Adrenal gland (tissue), 9 donors: ENCODE measurements at regions not wholly inside any gene's neighbourhood (a gene's known extent, or its start where the extent isn't known, plus 50 kb on each side); places are given as distances from the start of the nearest gene placed in this dataset.

Experiments
- DNase-seq, 7 donors: peaks; one replicate each; pipeline ENCODE4 v3.0.0-alpha.2; 2019 to 2020
- H3K27ac ChIP-seq, 5 donors: fragments of 200-600 bp; sonication (generic) in 4 of 5; 1 replicate in 3 of 5; 2 replicates in 2 of 5; pipeline versions ENCODE4 v1.5.1 to v1.8.0; 2016 to 2020; ENCODE audit warnings: mild to moderate bottlenecking in 1 of 5
- H3K27me3 ChIP-seq: fragments of 200-600 bp; 2 replicates; pipeline ENCODE4 v1.8.0; 2021
- H3K36me3 ChIP-seq, 2 donors: fragments of 200-600 bp; replicated peaks in 1 of 2; 1 replicate in 1 of 2; 2 replicates in 1 of 2; pipeline versions ENCODE4 v1.5.1 to v1.8.0; 2018 to 2022
- H3K4me1 ChIP-seq, 2 donors: fragments of 200-600 bp; replicated peaks in 1 of 2; 1 replicate in 1 of 2; 2 replicates in 1 of 2; pipeline versions ENCODE4 v1.5.1 to v1.8.0; 2018 to 2021
- H3K4me3 ChIP-seq, 4 donors: fragments of 200-600 bp; sonication (generic) in 3 of 4; one replicate each; pipeline ENCODE4 v1.5.1; 2016 to 2018
- H3K9me3 ChIP-seq, 3 donors: fragments of 200-600 bp; sonication (generic) in 1 of 3; replicated peaks in 1 of 3; 1 replicate in 2 of 3; 2 replicates in 1 of 3; pipeline versions ENCODE4 v1.5.1 to v1.8.0; 2016 to 2021
- POLR2A ChIP-seq, 2 donors: fragments of 450-650 bp; IDR thresholded peaks; one replicate each; pipeline ENCODE4 v1.6.1; 2017; ENCODE audit warnings: antibody characterized with exemption in 2 of 2, mild to moderate bottlenecking in 2 of 2, moderate library complexity in 1 of 2
- WGBS, 4 donors: extraction: QIAGEN DNeasy Blood & Tissue Kit in 2 of 4; methylation state at CpG; one replicate each; pipeline versions ENCODE4 v1.1.5 to v1.1.7; 2013 to 2017; 5-methylcytosine and 5-hydroxymethylcytosine counted together
- intact Hi-C, 2 donors: fragments of 100-400 bp; cut with DNase I; formaldehyde crosslinking; loops; one replicate each; pipeline versions ENCODE4 v1.14.1 to v1.15.0; 2022 to 2023
- TF ChIP-seq, protein P1 (sequence below), 6 experiments: fragments of 450-650 bp in 4 of 6; fragments of 200-600 bp in 2 of 6; sonication (generic) in 1 of 6; IDR thresholded peaks; 1 replicate in 5 of 6; 2 replicates in 1 of 6; pipeline versions ENCODE4 v1.5.1 to v1.8.0; 2016 to 2021; ENCODE audit warnings: antibody characterized with exemption in 6 of 6, mild to moderate bottlenecking in 2 of 6, moderate library complexity in 1 of 6
- donor health status: healthy with polysubstance abuse.
- donor health status: Bipolar disorder and iron deficiency.
- donor health status: DM: yes; HTN: yes; CAD: no.
- donor health status: DM: no; HTN: no; CAD: no.
- donor health status: DM: no; HTN: no; CAD: no.

DNA sequence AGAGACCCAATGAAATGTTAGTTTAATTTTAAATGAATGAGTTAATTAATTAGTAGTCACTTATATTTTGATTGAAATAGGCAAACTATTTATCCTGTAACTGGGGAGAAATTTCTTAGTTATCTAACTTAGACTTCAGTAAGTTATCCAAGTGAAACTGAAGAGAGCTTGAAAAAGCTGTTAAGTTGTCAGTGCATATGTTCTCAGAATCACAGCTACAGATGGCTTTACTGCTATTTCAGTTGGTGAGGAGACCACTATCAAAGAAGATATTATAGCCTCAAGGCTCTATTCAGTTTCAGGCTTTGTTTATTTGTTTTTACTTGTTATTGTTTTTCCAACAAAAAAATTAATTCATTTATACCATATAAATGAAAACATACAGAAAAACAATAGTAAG is 404.1 kb downstream of the C6orf118 start:
- Histone ChIP-seq H3K27me3 (no peaks in the 10 kb centered on the region), H3K9me3 (no peaks in the 10 kb centered on the region), H3K4me3 (no peak overlapping the region), H3K36me3 (no peaks in the 10 kb centered on the region), H3K27ac (no peak overlapping the region), H3K4me1 (no peaks in the 10 kb centered on the region)
- TF ChIP-seq, protein P1, sequence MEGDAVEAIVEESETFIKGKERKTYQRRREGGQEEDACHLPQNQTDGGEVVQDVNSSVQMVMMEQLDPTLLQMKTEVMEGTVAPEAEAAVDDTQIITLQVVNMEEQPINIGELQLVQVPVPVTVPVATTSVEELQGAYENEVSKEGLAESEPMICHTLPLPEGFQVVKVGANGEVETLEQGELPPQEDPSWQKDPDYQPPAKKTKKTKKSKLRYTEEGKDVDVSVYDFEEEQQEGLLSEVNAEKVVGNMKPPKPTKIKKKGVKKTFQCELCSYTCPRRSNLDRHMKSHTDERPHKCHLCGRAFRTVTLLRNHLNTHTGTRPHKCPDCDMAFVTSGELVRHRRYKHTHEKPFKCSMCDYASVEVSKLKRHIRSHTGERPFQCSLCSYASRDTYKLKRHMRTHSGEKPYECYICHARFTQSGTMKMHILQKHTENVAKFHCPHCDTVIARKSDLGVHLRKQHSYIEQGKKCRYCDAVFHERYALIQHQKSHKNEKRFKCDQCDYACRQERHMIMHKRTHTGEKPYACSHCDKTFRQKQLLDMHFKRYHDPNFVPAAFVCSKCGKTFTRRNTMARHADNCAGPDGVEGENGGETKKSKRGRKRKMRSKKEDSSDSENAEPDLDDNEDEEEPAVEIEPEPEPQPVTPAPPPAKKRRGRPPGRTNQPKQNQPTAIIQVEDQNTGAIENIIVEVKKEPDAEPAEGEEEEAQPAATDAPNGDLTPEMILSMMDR (IDR thresholded peaks at IDR 0.05): no peak
- no peak for TF ChIP-seq POLR2A (IDR thresholded peaks at IDR 0.05)
- intact Hi-C loops: no loop called here
- no peak for DNase-seq

- 31 to 50% (median 44%) methylated on average over 2 of the region's 2 CpGs for WGBS, 4 donors
- TF ChIP-seq, protein P1 (IDR thresholded peaks at IDR 0.05): no peak
- TF ChIP-seq POLR2A (IDR thresholded peaks at IDR 0.05): no peak
- no peak overlapping the region for H3K27ac ChIP-seq
Observed at GRCh38 chr6:164898412-164898811, 411.0 kb downstream of the C6orf118 start.

GRCh38 chr6:164897523-164898235 is 411.7 kb downstream of the C6orf118 start:
- TF ChIP-seq, protein P1 (IDR thresholded peaks at IDR 0.05): no peak
- TF ChIP-seq POLR2A (IDR thresholded peaks at IDR 0.05): no peak
- H3K27ac ChIP-seq: no peak overlapping the region
- no peaks in the 10 kb centered on the region for H3K9me3 ChIP-seq
- intact Hi-C loops: no loop called here
- DNase-seq: no peak
- H3K4me3 ChIP-seq: no peak overlapping the region
- WGBS, 4 donors: 73 to 81% (median 75%) methylated on average over 6 to 8 of the region's 8 CpGs
- H3K4me1 ChIP-seq: no peaks in the 10 kb centered on the region
- H3K36me3 ChIP-seq: no peaks in the 10 kb centered on the region
- H3K27me3 ChIP-seq: no peaks in the 10 kb centered on the region

More at GRCh38 chr6:164898412-164898811, 411.0 kb downstream of the C6orf118 start:
- Histone ChIP-seq H3K4me1 (no peaks in the 10 kb centered on the region), H3K4me3 (no peak overlapping the region), H3K36me3 (no peaks in the 10 kb centered on the region), H3K9me3 (no peaks in the 10 kb centered on the region), H3K27me3 (no peaks in the 10 kb centered on the region)
- no peak for DNase-seq
- intact Hi-C loops: no loop called here

DNA sequence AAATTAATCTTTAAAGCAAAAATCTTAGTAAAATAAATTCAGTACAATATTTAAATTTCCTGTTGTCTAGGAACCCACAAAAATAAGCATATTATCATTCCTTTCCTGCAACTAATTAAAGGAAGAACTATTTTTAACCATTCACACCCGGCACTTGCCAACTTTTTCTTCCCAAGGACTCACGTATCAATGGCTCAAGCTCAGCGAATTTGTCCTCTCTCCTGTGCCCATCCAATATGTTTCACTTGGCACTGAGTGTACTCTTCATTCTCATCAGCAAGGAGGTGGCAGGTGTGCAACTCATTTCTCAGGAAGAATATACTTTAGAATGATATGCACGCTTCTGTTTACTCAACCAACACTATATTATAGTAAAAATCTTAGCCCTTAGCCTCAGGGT is 419.4 kb downstream of the C6orf118 start:
- Histone ChIP-seq H3K27ac (no peak overlapping the region), H3K9me3 (no peaks in the 10 kb centered on the region), H3K4me3 (no peak overlapping the region), H3K36me3 (no peaks in the 10 kb centered on the region), H3K27me3 (no peaks in the 10 kb centered on the region), H3K4me1 (no peaks in the 10 kb centered on the region)
- WGBS, 4 donors: 64 to 71% (median 67%) methylated on average over 4 of the region's 4 CpGs
- DNase-seq: no peak
- TF ChIP-seq, protein P1 (IDR thresholded peaks at IDR 0.05): no peak
- no peak for TF ChIP-seq POLR2A (IDR thresholded peaks at IDR 0.05)
- intact Hi-C loops: no loop called here
